ENCODE measurements at regions not wholly inside any gene's neighbourhood (a gene's known extent, or its start where the extent isn't known, plus 50 kb on each side); places are given as distances from the start of the nearest gene placed in this dataset.

DNA sequence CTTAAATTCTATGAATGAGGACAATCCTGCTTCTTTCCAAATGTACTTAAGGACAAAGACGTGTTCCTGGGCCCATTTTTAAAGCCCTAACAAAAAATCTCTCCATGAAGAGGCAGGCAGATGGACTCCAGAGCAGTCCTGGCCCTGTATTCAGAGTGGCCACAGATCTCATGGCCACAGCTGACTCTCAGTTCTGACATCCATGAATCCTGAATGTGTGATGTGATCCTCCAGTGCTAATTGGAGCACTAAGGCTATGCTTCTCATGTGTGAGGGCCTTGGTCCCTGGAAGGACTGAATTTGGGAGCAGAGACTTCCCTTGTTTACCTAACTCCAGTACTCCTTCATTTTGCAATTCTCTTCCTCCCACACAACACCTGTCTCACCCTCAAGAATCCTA lies 373.0 kb downstream of the AGTPBP1 start:
- intact Hi-C loops (cut with micrococcal nuclease; ENCODE audit: unreplicated experiment): no loop called here
- BruUV-seq (replicated peaks): no TSS peak

DNA sequence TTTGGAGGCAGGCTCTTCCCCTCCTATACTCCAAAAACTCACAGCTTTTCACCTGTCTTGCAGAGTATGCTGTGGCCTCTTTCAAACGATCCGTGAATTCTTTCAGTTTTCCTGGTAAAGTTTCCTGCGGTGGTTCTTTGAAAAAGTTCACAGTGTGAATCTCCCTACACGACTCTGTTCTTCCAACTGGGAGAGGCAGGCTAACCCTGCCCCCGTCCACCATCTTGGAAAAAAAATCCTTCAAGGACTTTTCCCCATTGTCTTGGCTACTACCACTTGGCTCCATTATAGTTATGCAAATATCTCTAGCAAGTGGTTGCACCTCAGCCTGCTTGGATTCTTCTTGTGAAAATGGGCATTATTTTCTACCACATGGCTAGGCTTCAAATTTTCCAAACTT lies 382.6 kb downstream of the AGTPBP1 start:
- Histone ChIP-seq H3K79me2 (ENCODE audit: insufficient read depth, low read depth, low read length) (no peaks in the 10 kb centered on the region), H3K27ac (ENCODE audit: low read depth, low read length, poor library complexity, severe bottlenecking) (no peak overlapping the region), H2AFZ (ENCODE audit: low read length) (no peak overlapping the region), H3K9me2 (ENCODE audit: insufficient read depth, low read length) (no peaks in the 10 kb centered on the region), H3K9me3 (ENCODE audit: low read length) (no peaks in the 10 kb centered on the region), H4K20me1 (ENCODE audit: insufficient read depth, low read length) (no peaks in the 10 kb centered on the region), H3K4me1 (ENCODE audit: insufficient read depth, low read length, poor library complexity, severe bottlenecking) (no peaks in the 10 kb centered on the region), H3K4me2 (ENCODE audit: low read length) (no peak overlapping the region), H3K36me3 (ENCODE audit: insufficient read depth, low read length) (no peaks in the 10 kb centered on the region), H3K4me3 (ENCODE audit: low read depth, low read length, poor library complexity, severe bottlenecking) (no peak overlapping the region)
- intact Hi-C loops (cut with micrococcal nuclease; ENCODE audit: unreplicated experiment): no loop called here
- BruUV-seq (replicated peaks): no TSS peak
- DNase-seq (ENCODE audit: low spot score): no peak
- no peak for TF ChIP-seq EZH2phosphoT487 (IDR thresholded peaks at IDR 0.05; ENCODE audit: borderline replicate concordance, low read depth, low read length)
- TF ChIP-seq, protein P1, sequence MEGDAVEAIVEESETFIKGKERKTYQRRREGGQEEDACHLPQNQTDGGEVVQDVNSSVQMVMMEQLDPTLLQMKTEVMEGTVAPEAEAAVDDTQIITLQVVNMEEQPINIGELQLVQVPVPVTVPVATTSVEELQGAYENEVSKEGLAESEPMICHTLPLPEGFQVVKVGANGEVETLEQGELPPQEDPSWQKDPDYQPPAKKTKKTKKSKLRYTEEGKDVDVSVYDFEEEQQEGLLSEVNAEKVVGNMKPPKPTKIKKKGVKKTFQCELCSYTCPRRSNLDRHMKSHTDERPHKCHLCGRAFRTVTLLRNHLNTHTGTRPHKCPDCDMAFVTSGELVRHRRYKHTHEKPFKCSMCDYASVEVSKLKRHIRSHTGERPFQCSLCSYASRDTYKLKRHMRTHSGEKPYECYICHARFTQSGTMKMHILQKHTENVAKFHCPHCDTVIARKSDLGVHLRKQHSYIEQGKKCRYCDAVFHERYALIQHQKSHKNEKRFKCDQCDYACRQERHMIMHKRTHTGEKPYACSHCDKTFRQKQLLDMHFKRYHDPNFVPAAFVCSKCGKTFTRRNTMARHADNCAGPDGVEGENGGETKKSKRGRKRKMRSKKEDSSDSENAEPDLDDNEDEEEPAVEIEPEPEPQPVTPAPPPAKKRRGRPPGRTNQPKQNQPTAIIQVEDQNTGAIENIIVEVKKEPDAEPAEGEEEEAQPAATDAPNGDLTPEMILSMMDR (conservative IDR thresholded peaks at IDR 0.05; ENCODE audit: low read length): no peak
- ChIA-PET CTCF (ENCODE audit: unreplicated experiment) (no interaction called here), POLR2A (no interaction called here)

More for the DNA sequence above, 373.0 kb downstream of the AGTPBP1 start:
- H3K4me1 ChIP-seq (ENCODE audit: insufficient read depth, low read length, poor library complexity, severe bottlenecking): no peaks in the 10 kb centered on the region
- POLR2A ChIA-PET: no interaction called here
- H3K79me2 ChIP-seq (ENCODE audit: insufficient read depth, low read depth, low read length): no peaks in the 10 kb centered on the region
- CTCF ChIA-PET (ENCODE audit: unreplicated experiment): no interaction called here
- H3K27ac ChIP-seq (ENCODE audit: low read depth, low read length, poor library complexity, severe bottlenecking): no peak overlapping the region
- H2AFZ ChIP-seq (ENCODE audit: low read length): no peak overlapping the region
- no peaks in the 10 kb centered on the region for H4K20me1 ChIP-seq (ENCODE audit: insufficient read depth, low read length)
- H3K9me2 ChIP-seq (ENCODE audit: insufficient read depth, low read length): no peaks in the 10 kb centered on the region
- H3K4me3 ChIP-seq (ENCODE audit: low read depth, low read length, poor library complexity, severe bottlenecking): no peak overlapping the region
- TF ChIP-seq, protein P1 (conservative IDR thresholded peaks at IDR 0.05; ENCODE audit: low read length): no peak
- no peak for TF ChIP-seq EZH2phosphoT487 (IDR thresholded peaks at IDR 0.05; ENCODE audit: borderline replicate concordance, low read depth, low read length)
- no peaks in the 10 kb centered on the region for H3K36me3 ChIP-seq (ENCODE audit: insufficient read depth, low read length)
- no peak for DNase-seq (ENCODE audit: low spot score)
- H3K4me2 ChIP-seq (ENCODE audit: low read length): no peak overlapping the region
- H3K9me3 ChIP-seq (ENCODE audit: low read length): no peaks in the 10 kb centered on the region

DNA sequence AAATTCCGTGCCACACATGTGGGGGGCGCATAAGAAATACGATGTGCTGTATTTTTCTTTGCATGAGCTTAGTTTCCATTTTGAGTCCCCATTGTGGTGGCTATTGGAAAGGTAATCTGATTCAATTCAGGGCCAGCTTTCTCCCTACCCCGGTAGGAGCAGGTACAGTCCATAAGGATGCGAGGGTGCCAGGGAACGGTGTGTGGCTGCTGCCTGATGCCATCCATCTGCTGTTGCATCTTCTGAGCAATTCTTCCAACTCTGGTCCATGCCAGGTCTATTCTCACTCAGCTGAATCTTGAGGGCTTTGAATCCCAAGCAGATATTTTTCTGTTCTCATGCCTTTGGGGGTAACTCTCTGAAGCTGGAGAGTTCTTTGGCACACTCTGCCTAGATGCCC lies 392.7 kb downstream of the AGTPBP1 start:
- ChIA-PET POLR2A (no interaction called here), CTCF (ENCODE audit: unreplicated experiment) (no interaction called here)
- H3K4me2 ChIP-seq (ENCODE audit: low read length): no peak overlapping the region
- no peak overlapping the region for H2AFZ ChIP-seq (ENCODE audit: low read length)
- no peak overlapping the region for H3K4me3 ChIP-seq (ENCODE audit: low read depth, low read length, poor library complexity, severe bottlenecking)
- no peak overlapping the region for H3K27ac ChIP-seq (ENCODE audit: low read depth, low read length, poor library complexity, severe bottlenecking)
- H3K4me1 ChIP-seq (ENCODE audit: insufficient read depth, low read length, poor library complexity, severe bottlenecking): no peaks in the 10 kb centered on the region
- H3K9me2 ChIP-seq (ENCODE audit: insufficient read depth, low read length): no peaks in the 10 kb centered on the region
- no TSS peak for BruUV-seq (replicated peaks)
- no peaks in the 10 kb centered on the region for H3K79me2 ChIP-seq (ENCODE audit: insufficient read depth, low read depth, low read length)
- intact Hi-C loops (cut with micrococcal nuclease; ENCODE audit: unreplicated experiment): no loop called here
- no peak for TF ChIP-seq EZH2phosphoT487 (IDR thresholded peaks at IDR 0.05; ENCODE audit: borderline replicate concordance, low read depth, low read length)
- TF ChIP-seq, protein P1 (conservative IDR thresholded peaks at IDR 0.05; ENCODE audit: low read length): no peak
- no peaks in the 10 kb centered on the region for H4K20me1 ChIP-seq (ENCODE audit: insufficient read depth, low read length)
- no peaks in the 10 kb centered on the region for H3K9me3 ChIP-seq (ENCODE audit: low read length)
- H3K36me3 ChIP-seq (ENCODE audit: insufficient read depth, low read length): no peaks in the 10 kb centered on the region
- DNase-seq (ENCODE audit: low spot score): no peak
